TTC549 (cell line): ENCODE measurements at regions not wholly inside any gene's neighbourhood (a gene's known extent, or its start where the extent isn't known, plus 50 kb on each side); places are given as distances from the start of the nearest gene placed in this dataset.
"Not testable (repeated sequence)": the region's sequence is repeated elsewhere in the genome, so short reads cannot be mapped to it uniquely, and the experiment has no call there.

Experiments
- FAIRE-seq: peaks from 2 replicates; lab custom pipeline; 2012; peaks lifted over from hg19 to GRCh38; lab: Jason Lieb, UNC

GRCh38 chr7:65251851-65252620 lies 121.6 kb upstream of the ZNF92 start:
- FAIRE-seq, result no peak

GRCh38 chr7:65250697-65251395 lies 122.8 kb upstream of the ZNF92 start:
- no peak for FAIRE-seq

GRCh38 chr7:65250216-65250615 lies 123.4 kb upstream of the ZNF92 start:
- FAIRE-seq, result no peak

GRCh38 chr7:65247491-65247890 lies 126.2 kb upstream of the ZNF92 start:
- FAIRE-seq, result no peak

- FAIRE-seq, result no peak
These were observed 133.8 kb upstream of the ZNF92 start for GRCh38 chr7:65239707-65240352.

GRCh38 chr7:65239324-65239706 lies 134.3 kb upstream of the ZNF92 start:
- FAIRE-seq, result no peak

GRCh38 chr7:65238785-65239184 lies 134.9 kb upstream of the ZNF92 start:
- FAIRE-seq, result no peak

- no peak for FAIRE-seq
These were observed 138.1 kb upstream of the ZNF92 start for GRCh38 chr7:65235586-65235985.

GRCh38 chr7:65233409-65234034 lies 140.1 kb upstream of the ZNF92 start:
- no peak for FAIRE-seq

GRCh38 chr7:65230231-65230630 lies 143.4 kb upstream of the ZNF92 start:
- no peak for FAIRE-seq

- no peak for FAIRE-seq
These were observed 148.1 kb upstream of the ZNF92 start for GRCh38 chr7:65225422-65226006.

GRCh38 chr7:65222655-65223054 lies 151.0 kb upstream of the ZNF92 start:
- FAIRE-seq, result no peak

GRCh38 chr7:65221683-65222082 lies 152.0 kb upstream of the ZNF92 start:
- no peak for FAIRE-seq

- FAIRE-seq, result no peak
These were observed 154.0 kb upstream of the ZNF92 start for GRCh38 chr7:65219623-65220022.

- no peak for FAIRE-seq
These were observed 157.2 kb upstream of the ZNF92 start for GRCh38 chr7:65216469-65216868.

- not testable (repeated sequence) for FAIRE-seq
These were observed 160.4 kb upstream of the ZNF92 start for GRCh38 chr7:65213260-65213659.

GRCh38 chr7:65199221-65199620 lies 174.4 kb upstream of the ZNF92 start:
- not testable (repeated sequence) for FAIRE-seq

- FAIRE-seq, result not testable (repeated sequence)
These were observed 180.2 kb upstream of the ZNF92 start for GRCh38 chr7:65193334-65194058.

GRCh38 chr7:65177041-65177440 lies 170.6 kb upstream of the ERV3-1 start:
- not testable (repeated sequence) for FAIRE-seq

GRCh38 chr7:65150105-65150504 lies 143.6 kb upstream of the ERV3-1 start:
- FAIRE-seq, result not testable (repeated sequence)

- FAIRE-seq, result not testable (repeated sequence)
These were observed 139.8 kb upstream of the ERV3-1 start for GRCh38 chr7:65146118-65146914.
